ENCODE measurements at regions not wholly inside any gene's neighbourhood (a gene's known extent, or its start where the extent isn't known, plus 50 kb on each side); places are given as distances from the start of the nearest gene placed in this dataset.

DNA sequence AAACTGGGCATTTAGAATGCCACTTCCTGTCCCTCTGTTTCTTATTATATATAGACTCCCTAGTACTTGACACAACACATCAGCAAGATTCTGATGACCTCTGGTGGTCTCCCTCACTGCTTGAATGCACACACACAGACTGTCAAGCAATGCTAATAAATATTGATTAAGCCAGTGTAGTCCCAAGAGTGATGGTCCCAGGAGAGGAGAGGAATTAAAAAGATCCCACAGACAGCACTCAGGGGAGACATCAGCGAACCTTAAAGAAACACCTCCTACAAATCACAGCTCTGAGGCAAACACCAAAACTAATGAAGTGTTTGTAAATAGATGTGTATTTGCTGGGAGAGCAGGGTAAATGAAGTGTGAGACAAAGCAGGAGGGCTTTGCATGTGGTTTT is 1291.2 kb downstream of the XPNPEP1 start:
- no peak overlapping the region for H3K4me3 ChIP-seq
- DNase-seq = no peak
- H3K9me3 ChIP-seq = no peaks in the 10 kb centered on the region
- H3K36me3 ChIP-seq (ENCODE audit: low read depth, missing control alignments) = no peaks in the 10 kb centered on the region
- H3K27me3 ChIP-seq = no peaks in the 10 kb centered on the region
- no peak overlapping the region for H3K27ac ChIP-seq
- WGBS, 2 donors = 79 to 83% methylated on average over 1 of the region's 1 CpG
- TF ChIP-seq, protein P1, sequence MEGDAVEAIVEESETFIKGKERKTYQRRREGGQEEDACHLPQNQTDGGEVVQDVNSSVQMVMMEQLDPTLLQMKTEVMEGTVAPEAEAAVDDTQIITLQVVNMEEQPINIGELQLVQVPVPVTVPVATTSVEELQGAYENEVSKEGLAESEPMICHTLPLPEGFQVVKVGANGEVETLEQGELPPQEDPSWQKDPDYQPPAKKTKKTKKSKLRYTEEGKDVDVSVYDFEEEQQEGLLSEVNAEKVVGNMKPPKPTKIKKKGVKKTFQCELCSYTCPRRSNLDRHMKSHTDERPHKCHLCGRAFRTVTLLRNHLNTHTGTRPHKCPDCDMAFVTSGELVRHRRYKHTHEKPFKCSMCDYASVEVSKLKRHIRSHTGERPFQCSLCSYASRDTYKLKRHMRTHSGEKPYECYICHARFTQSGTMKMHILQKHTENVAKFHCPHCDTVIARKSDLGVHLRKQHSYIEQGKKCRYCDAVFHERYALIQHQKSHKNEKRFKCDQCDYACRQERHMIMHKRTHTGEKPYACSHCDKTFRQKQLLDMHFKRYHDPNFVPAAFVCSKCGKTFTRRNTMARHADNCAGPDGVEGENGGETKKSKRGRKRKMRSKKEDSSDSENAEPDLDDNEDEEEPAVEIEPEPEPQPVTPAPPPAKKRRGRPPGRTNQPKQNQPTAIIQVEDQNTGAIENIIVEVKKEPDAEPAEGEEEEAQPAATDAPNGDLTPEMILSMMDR (IDR thresholded peaks at IDR 0.05) = no peak
- TF ChIP-seq POLR2A (IDR thresholded peaks at IDR 0.05) = no peak
- no peaks in the 10 kb centered on the region for H3K4me1 ChIP-seq
- intact Hi-C loops (cut with DNase I; ENCODE audit: low total_unique reads) = no loop called here

DNA sequence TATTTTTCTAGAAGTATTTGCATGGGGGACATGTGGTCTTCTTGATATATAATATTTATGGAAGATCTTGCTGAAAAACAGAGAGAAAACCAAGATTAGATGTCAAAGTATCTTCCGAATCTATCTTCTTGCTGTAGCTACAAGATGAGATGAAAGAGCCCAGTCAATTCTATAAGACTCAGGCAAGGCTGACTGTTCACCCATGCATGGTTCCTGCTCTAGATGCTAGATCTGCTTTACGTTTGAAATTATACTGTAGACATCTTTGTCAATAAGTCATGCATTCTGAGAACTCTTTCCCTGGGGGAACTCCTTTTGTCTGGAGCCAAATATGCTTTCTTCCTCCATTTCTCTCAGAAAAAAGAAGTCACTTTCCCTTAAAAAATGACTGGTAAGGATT is 1292.0 kb downstream of the XPNPEP1 start:
- Histone ChIP-seq H3K4me3 (no peak overlapping the region), H3K27me3 (no peaks in the 10 kb centered on the region), H3K36me3 (ENCODE audit: low read depth, missing control alignments) (no peaks in the 10 kb centered on the region), H3K4me1 (no peaks in the 10 kb centered on the region), H3K9me3 (no peaks in the 10 kb centered on the region), H3K27ac (no peak overlapping the region)
- 84 to 89% methylated on average over 2 of the region's 2 CpGs for WGBS, 2 donors
- no peak for TF ChIP-seq POLR2A (IDR thresholded peaks at IDR 0.05)
- TF ChIP-seq, protein P1 (IDR thresholded peaks at IDR 0.05) = no peak
- DNase-seq = no peak
- intact Hi-C loops (cut with DNase I; ENCODE audit: low total_unique reads) = no loop called here

DNA sequence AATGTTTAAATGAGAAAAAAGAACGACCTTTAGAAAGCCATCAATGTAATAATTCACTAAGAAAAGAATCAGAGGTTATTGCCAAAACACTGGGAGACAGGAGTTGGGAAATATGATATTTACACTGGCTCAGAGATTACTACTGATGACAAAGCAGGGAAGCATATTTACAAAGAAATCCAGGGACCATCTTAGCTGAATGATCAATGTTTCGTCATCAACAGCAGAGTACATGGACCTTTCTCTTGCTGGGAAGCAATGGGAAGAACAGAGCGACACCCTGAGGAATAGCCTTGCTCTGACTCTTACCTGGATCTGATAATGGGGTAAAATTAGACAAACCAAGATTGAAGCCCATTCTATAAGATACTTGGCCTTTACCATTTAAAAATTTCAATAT is 1293.5 kb downstream of the XPNPEP1 start:
- no peaks in the 10 kb centered on the region for H3K4me1 ChIP-seq
- no peaks in the 10 kb centered on the region for H3K27me3 ChIP-seq
- H3K27ac ChIP-seq = no peak overlapping the region
- no peak for DNase-seq
- no peaks in the 10 kb centered on the region for H3K36me3 ChIP-seq (ENCODE audit: low read depth, missing control alignments)
- no peaks in the 10 kb centered on the region for H3K9me3 ChIP-seq
- intact Hi-C loops (cut with DNase I; ENCODE audit: low total_unique reads) = no loop called here
- TF ChIP-seq, protein P1 (IDR thresholded peaks at IDR 0.05) = no peak
- TF ChIP-seq POLR2A (IDR thresholded peaks at IDR 0.05) = no peak
- no peak overlapping the region for H3K4me3 ChIP-seq
- WGBS, 2 donors = 68 to 73% methylated on average over 3 of the region's 3 CpGs

DNA sequence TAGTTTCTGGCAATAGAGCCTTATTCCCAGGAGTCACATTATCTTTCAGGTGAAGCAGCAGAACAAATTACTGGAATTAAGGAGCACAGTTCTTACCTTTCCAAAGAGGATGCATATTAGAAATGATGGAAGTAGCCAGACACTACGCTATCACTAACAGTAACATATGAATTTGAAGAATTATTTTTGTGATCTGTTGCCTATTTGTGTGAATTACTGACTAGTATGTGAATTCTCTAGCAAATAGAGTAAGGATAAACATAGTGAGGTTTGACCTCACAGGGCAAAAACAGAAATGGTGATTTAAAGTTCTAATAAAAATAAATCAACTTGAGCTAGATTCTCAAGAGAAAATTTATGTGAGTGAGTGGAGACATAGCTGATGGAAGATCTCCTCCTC is 1299.3 kb downstream of the XPNPEP1 start:
- 95 to 100% methylated on average over 1 of the region's 1 CpG for WGBS, 2 donors
- H3K4me3 ChIP-seq = no peak overlapping the region
- intact Hi-C loops (cut with DNase I; ENCODE audit: low total_unique reads) = no loop called here
- H3K27me3 ChIP-seq = no peaks in the 10 kb centered on the region
- no peak for TF ChIP-seq POLR2A (IDR thresholded peaks at IDR 0.05)
- TF ChIP-seq, protein P1 (IDR thresholded peaks at IDR 0.05) = no peak
- H3K27ac ChIP-seq = no peak overlapping the region
- no peaks in the 10 kb centered on the region for H3K4me1 ChIP-seq
- H3K9me3 ChIP-seq = no peaks in the 10 kb centered on the region
- no peaks in the 10 kb centered on the region for H3K36me3 ChIP-seq (ENCODE audit: low read depth, missing control alignments)
- DNase-seq = no peak

DNA sequence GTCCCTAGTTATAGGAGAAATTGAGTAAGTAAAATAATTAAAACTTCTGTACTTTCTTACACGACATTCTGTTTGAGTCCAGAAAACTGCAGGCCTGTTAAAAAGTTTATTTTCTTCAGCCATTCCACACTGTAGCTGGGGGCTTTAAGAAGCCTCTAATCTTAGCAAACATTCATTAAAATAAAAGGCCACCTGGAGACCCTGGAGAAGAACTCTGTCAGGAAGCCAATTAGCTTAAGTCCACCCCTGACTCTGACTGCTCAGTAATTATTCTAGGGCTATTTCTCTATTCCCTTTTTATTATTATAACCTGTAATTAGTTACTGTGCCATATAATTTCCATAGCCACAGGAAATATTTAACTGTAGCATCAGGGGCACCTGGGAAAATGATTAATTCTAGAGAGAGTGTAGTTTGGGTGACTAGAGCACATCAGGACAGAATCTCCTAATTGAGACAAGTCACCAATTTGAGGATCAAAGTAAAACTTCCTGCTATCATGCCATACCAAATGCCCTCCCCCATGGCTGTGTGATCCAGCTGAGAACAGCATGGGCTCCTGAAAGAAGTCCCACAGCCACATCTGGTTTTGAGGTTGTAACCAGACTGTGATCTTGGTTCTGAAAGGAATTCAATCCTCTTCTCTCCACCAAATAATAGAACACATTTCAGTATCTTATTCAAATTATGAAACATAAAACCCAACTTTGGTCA is 1302.3 kb downstream of the XPNPEP1 start:
- intact Hi-C loops (cut with DNase I; ENCODE audit: low total_unique reads) = no loop called here
- Histone ChIP-seq H3K36me3 (ENCODE audit: low read depth, missing control alignments) (no peaks in the 10 kb centered on the region), H3K4me3 (no peak overlapping the region), H3K4me1 (no peaks in the 10 kb centered on the region), H3K9me3 (no peaks in the 10 kb centered on the region), H3K27ac (no peak overlapping the region), H3K27me3 (no peaks in the 10 kb centered on the region)
- DNase-seq = no peak
- WGBS, 2 donors = 78 to 90% methylated on average over 1 of the region's 1 CpG
- TF ChIP-seq, protein P1 (IDR thresholded peaks at IDR 0.05) = no peak
- TF ChIP-seq POLR2A (IDR thresholded peaks at IDR 0.05) = no peak

Data from testis (tissue), 2 donors.